Liver (tissue), 3 donors: ENCODE measurements at regions not wholly inside any gene's neighbourhood (a gene's known extent, or its start where the extent isn't known, plus 50 kb on each side); places are given as distances from the start of the nearest gene placed in this dataset.

Experiments used
- TAF1 ChIP-seq: conservative IDR thresholded peaks from 2 replicates; pipeline ENCODE4 v1.6.1; 2016; ENCODE audit warnings: antibody characterized with exemption, mild to moderate bottlenecking
- YY1 ChIP-seq: IDR thresholded peaks from 2 replicates; pipeline ENCODE4 v1.6.1; 2016; ENCODE audit warnings: antibody characterized with exemption, mild to moderate bottlenecking
- TF ChIP-seq, protein P1 (sequence below): fragments of 150-350 bp; IDR thresholded peaks from 2 replicates; pipeline ENCODE4 v1.5.1; 2017; ENCODE audit warnings: improper control_type of control experiment, low read depth, low read length; ENCODE audit not compliant: missing input control
- donor health status: healthy.
- donor health status: healthy.

DNA sequence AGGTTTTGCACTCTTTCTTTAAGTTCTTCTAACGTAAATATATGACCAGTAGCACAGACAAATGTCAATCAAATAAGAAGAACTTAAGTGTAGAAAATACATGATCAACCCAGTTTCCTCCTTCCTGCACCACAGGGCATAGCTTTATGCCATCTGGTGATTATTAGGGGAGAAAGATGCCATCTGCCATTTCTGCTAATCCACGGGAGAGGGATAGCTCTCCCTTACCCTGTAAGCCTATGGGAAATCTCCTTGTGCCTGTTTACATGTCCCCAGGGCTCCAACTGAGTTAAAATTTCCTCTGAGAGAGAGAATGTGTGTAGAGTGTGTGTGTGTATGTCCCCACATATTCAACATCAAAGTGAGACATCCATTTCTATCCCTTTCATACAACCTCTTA lies 135.9 kb downstream of the RSL24D1 start:
- no peak for TF ChIP-seq TAF1
- TF ChIP-seq, protein P1, sequence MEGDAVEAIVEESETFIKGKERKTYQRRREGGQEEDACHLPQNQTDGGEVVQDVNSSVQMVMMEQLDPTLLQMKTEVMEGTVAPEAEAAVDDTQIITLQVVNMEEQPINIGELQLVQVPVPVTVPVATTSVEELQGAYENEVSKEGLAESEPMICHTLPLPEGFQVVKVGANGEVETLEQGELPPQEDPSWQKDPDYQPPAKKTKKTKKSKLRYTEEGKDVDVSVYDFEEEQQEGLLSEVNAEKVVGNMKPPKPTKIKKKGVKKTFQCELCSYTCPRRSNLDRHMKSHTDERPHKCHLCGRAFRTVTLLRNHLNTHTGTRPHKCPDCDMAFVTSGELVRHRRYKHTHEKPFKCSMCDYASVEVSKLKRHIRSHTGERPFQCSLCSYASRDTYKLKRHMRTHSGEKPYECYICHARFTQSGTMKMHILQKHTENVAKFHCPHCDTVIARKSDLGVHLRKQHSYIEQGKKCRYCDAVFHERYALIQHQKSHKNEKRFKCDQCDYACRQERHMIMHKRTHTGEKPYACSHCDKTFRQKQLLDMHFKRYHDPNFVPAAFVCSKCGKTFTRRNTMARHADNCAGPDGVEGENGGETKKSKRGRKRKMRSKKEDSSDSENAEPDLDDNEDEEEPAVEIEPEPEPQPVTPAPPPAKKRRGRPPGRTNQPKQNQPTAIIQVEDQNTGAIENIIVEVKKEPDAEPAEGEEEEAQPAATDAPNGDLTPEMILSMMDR: no peak
- TF ChIP-seq YY1: no peak
